HL-60 (cell line): ENCODE measurements at regions not wholly inside any gene's neighbourhood (a gene's known extent, or its start where the extent isn't known, plus 50 kb on each side); places are given as distances from the start of the nearest gene placed in this dataset.

Source experiments
- DNase-seq, 2 experiments: peaks; one replicate each; pipeline ENCODE4 v3.0.0-alpha.2; 2010 to 2020; ENCODE audit warnings: low read depth in 1 of 2, low spot score in 1 of 2
- H3K27ac ChIP-seq: fragments of 250-450 bp; sonication (Bioruptor Pico); replicated peaks from 2 replicates; pipeline ENCODE4 v1.5.1; 2020; ENCODE audit warnings: mild to moderate bottlenecking, moderate library complexity
- H3K27me3 ChIP-seq: fragments of 250-450 bp; sonication (Bioruptor Pico); 2 replicates; pipeline ENCODE4 v1.5.1; 2021; ENCODE audit warnings: mild to moderate bottlenecking, moderate library complexity; ENCODE audit not compliant: insufficient read depth, poor library complexity, severe bottlenecking
- H3K4me3 ChIP-seq: replicated peaks from 2 replicates; pipeline ENCODE4 v1.5.1; 2011; ENCODE audit warnings: mild to moderate bottlenecking, control low read depth, low read length; ENCODE audit not compliant: insufficient read depth
- CTCF ChIP-seq: IDR thresholded peaks from one replicate; pipeline ENCODE4 v1.5.1; 2011; ENCODE audit warnings: low read length, control low read depth, inconsistent platforms; ENCODE audit not compliant: insufficient read depth
- GABPA ChIP-seq: IDR thresholded peaks from 2 replicates; pipeline ENCODE4 v1.6.1; 2012; ENCODE audit warnings: low read depth
- POLR2AphosphoS5 ChIP-seq: IDR thresholded peaks from 2 replicates; pipeline ENCODE4 v1.6.1; 2012; ENCODE audit warnings: low read depth
- REST ChIP-seq: IDR thresholded peaks from 2 replicates; pipeline ENCODE4 v1.6.1; 2012; ENCODE audit warnings: low read depth; ENCODE audit not compliant: insufficient replicate concordance
- SPI1 ChIP-seq: IDR thresholded peaks from 2 replicates; pipeline ENCODE4 v1.6.1; 2012; ENCODE audit warnings: low read depth, mild to moderate bottlenecking, borderline replicate concordance

GRCh38 chr3:194817592-194817930 is 131.9 kb downstream of the FAM43A start:
- Histone ChIP-seq H3K27me3 (no peaks in the 10 kb centered on the region), H3K4me3 (no peak overlapping the region), H3K27ac (no peak overlapping the region)
- TF ChIP-seq SPI1 (no peak), REST (no peak), POLR2AphosphoS5 (no peak), GABPA (no peak), CTCF (no peak)
- DNase-seq, result no peak

- Histone ChIP-seq H3K27me3 (no peaks in the 10 kb centered on the region), H3K4me3 (no peak overlapping the region), H3K27ac (no peak overlapping the region)
- TF ChIP-seq POLR2AphosphoS5 (no peak), SPI1 (no peak), GABPA (no peak), REST (no peak), CTCF (no peak)
- DNase-seq, result no peak
Measured at GRCh38 chr3:194817936-194818335, 132.3 kb downstream of the FAM43A start.

GRCh38 chr3:194824100-194824499 is 138.4 kb downstream of the FAM43A start:
- no peak overlapping the region for H3K4me3 ChIP-seq
- H3K27ac ChIP-seq, result no peak overlapping the region
- TF ChIP-seq GABPA (no peak), POLR2AphosphoS5 (no peak), CTCF (no peak), SPI1 (no peak), REST (no peak)
- DNase-seq, result no peak
- H3K27me3 ChIP-seq, result no peaks in the 10 kb centered on the region
